Ectodermal cell (in vitro differentiated cells): ENCODE measurements at regions not wholly inside any gene's neighbourhood (a gene's known extent, or its start where the extent isn't known, plus 50 kb on each side); places are given as distances from the start of the nearest gene placed in this dataset.

ENCODE experiments used
- H3K27ac ChIP-seq: 2 replicates; pipeline ENCODE4 v1.7.0; 2013; ENCODE audit warnings: mild to moderate bottlenecking, low read depth, low read length; ENCODE audit not compliant: insufficient read depth, poor library complexity, severe bottlenecking
- H3K27me3 ChIP-seq: 2 replicates; pipeline ENCODE4 v1.7.0; 2013; ENCODE audit warnings: mild to moderate bottlenecking, low read length; ENCODE audit not compliant: insufficient read depth, control insufficient read depth, poor library complexity, severe bottlenecking
- H3K36me3 ChIP-seq: one replicate; pipeline ENCODE4 v1.7.0; 2013; ENCODE audit warnings: low read length; ENCODE audit not compliant: control insufficient read depth, insufficient read depth
- H3K4me1 ChIP-seq: one replicate; pipeline ENCODE4 v1.7.0; 2013; ENCODE audit warnings: low read length; ENCODE audit not compliant: control insufficient read depth, insufficient read depth
- H3K4me3 ChIP-seq: 2 replicates; pipeline ENCODE4 v1.7.0; 2013; ENCODE audit warnings: low read depth, low read length, control low read depth; ENCODE audit not compliant: insufficient read depth
- H3K9me3 ChIP-seq: 2 replicates; pipeline ENCODE4 v1.7.0; 2013; ENCODE audit warnings: mild to moderate bottlenecking, low read length, moderate library complexity; ENCODE audit not compliant: control insufficient read depth
- WGBS, 2 experiments: methylation state at CpG; one replicate each; pipeline ENCODE4 v1.1.7; 2013; ENCODE audit warnings: missing lambda C conversion rate in 2 of 2; 5-methylcytosine and 5-hydroxymethylcytosine counted together

DNA sequence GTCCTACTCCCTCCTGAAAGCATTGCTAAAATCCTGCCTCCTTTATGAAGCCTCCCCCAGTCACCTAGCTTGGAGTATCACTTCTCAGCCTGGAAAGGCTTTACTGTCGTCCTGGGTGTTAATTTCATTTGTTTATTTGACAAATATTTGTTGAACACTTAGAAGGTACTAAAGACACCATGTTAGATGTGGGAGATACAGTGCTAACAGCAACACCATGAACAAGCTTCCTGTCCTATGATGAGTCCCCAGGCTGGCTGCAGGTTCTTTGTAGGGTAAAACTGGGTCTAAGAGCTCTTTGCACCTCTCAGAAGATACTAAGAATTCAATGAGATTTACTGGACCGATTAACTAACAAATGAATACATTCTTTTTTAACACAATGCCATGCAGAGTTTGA is 109.2 kb upstream of the TMEM170B start:
- Histone ChIP-seq H3K36me3 (no peaks in the 10 kb centered on the region), H3K9me3 (no peaks in the 10 kb centered on the region), H3K27ac (no peak overlapping the region), H3K27me3 (no peaks in the 10 kb centered on the region), H3K4me1 (peaks cover 16% of the 10 kb centered on the region), H3K4me3 (no peak overlapping the region)
- 56 to 76% methylated on average over 2 of the region's 2 CpGs for WGBS, 2 experiments

DNA sequence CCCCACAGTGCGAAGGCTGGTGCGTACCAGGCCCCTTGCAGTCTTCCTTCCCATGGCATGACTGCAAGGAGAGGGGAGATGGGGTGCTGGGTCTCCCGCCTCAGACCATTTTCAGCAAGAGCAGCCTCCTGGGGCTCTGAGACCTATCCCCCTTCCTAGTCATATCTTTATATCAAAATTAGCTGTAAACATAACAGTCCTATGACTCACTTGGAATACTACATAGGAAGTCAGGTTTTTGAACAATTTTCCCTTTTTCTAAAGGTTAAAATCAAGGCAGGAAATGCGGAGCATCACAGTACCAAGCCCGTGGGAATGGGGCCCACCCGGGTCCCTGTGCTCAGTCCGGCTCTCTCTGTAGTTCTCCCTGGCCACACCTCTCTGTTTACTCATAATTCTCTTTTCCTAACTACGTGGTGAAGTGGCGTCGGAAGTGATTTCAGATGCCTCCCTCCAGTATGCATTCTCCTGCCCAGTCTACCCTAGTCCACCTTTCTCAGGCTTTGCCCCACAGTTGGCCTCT is 109.8 kb upstream of the TMEM170B start:
- WGBS, 2 experiments = 88 to 89% methylated on average over 10 of the region's 10 CpGs
- no peak overlapping the region for H3K4me3 ChIP-seq
- no peaks in the 10 kb centered on the region for H3K36me3 ChIP-seq
- no peaks in the 10 kb centered on the region for H3K9me3 ChIP-seq
- H3K4me1 ChIP-seq = peaks cover 16% of the 10 kb centered on the region
- no peak overlapping the region for H3K27ac ChIP-seq
- no peaks in the 10 kb centered on the region for H3K27me3 ChIP-seq

DNA sequence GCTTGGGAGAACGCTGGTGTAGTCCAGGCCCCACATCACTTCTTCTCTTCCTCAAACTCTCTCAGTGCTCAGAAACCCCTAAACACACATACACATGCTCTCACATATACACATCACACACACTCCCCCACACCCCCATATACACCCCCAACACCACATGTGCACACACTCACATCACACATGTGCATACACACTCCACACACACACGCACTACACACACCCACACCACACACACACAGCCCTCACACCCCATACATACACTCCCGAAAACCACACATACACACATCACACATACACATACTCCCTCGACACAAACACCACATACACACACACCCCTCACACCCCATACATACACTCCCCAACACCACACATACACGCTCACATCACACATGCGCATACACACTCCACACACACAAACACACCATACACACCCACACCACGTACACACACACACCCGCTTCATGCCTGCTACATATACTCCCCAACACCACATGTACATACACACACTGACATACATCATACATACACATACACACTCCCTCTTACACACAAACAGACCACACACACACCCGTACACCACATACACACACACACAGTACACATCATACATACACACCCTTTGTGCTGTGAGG is 110.3 kb upstream of the TMEM170B start:
- Histone ChIP-seq H3K4me1 (peaks cover 16% of the 10 kb centered on the region), H3K4me3 (no peak overlapping the region), H3K36me3 (no peaks in the 10 kb centered on the region), H3K9me3 (no peaks in the 10 kb centered on the region), H3K27ac (no peak overlapping the region), H3K27me3 (no peaks in the 10 kb centered on the region)
- WGBS, 2 experiments = 82 to 89% methylated on average over 8 to 9 of the region's 9 CpGs

DNA sequence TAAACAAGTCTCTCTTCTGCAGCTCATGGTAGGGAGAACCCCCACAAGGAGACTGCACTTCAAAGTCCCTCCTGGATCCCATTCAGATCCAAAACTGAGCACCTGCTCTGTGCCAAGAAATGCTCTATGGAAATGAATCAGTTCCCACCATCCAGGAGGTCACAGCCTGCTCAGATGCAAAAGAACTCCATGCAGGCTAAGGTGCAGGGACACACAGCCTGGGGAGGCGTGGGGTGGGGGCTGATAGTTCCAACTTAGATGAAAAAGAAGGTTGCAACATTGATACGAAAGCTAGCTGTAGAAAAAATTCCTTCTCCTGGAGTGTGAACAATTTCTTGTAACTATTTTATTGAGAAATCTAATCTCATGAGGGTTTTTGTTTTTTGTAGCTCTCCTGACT is 111.0 kb upstream of the TMEM170B start:
- 81 to 82% methylated on average over 2 of the region's 2 CpGs for WGBS, 2 experiments
- H3K9me3 ChIP-seq = no peaks in the 10 kb centered on the region
- no peak overlapping the region for H3K27ac ChIP-seq
- H3K4me1 ChIP-seq = peaks cover 16% of the 10 kb centered on the region
- no peaks in the 10 kb centered on the region for H3K36me3 ChIP-seq
- no peak overlapping the region for H3K4me3 ChIP-seq
- no peaks in the 10 kb centered on the region for H3K27me3 ChIP-seq

DNA sequence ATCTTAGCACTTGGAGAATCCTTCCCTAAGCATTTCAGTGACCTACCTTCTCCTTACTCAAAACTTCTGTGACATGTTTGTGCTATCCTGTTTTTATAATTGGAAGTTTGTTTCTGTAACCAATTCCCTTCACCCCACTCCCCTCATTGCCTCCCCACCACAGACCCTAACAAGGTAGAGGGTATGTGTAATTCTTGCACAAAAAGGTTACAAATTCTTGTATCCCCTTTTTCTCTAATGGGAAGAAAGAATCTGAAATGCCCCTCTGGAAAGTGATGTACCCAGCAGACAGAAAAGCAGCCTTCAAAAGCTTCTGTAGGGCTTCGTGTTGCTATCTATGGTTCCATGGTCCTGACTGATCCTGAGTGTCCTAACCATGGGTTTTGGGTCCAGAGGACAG is 111.7 kb upstream of the TMEM170B start:
- Histone ChIP-seq H3K9me3 (no peaks in the 10 kb centered on the region), H3K4me3 (no peak overlapping the region), H3K4me1 (peaks cover 16% of the 10 kb centered on the region), H3K36me3 (no peaks in the 10 kb centered on the region), H3K27ac (no peak overlapping the region), H3K27me3 (no peaks in the 10 kb centered on the region)
- WGBS, 2 experiments = 90 to 91% methylated on average over 1 of the region's 1 CpG

DNA sequence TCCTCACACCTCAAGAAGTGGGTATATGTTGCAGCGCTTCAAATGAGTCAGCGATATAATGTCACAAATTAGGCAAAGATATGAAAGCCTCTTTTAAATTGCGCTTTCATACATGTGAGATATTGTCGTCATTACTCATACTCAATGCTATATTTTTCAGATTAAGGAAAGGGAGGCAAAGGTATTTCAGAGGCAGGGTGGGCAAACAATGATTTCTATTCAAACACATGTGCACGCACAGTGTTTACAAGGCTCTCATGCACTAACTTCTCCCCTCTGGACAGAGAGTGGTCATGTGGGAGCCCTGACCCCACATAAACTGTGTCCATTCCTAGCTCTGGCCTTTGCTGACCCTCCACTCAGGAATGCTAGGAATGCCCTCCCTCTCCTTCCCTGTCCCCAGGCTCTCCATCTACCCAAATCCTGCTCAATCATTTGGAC is 112.1 kb upstream of the TMEM170B start:
- H3K36me3 ChIP-seq = no peaks in the 10 kb centered on the region
- H3K27ac ChIP-seq = no peak overlapping the region
- H3K27me3 ChIP-seq = no peaks in the 10 kb centered on the region
- H3K9me3 ChIP-seq = no peaks in the 10 kb centered on the region
- WGBS, 2 experiments = 91 to 96% methylated on average over 5 of the region's 5 CpGs
- no peak overlapping the region for H3K4me3 ChIP-seq
- peaks cover 16% of the 10 kb centered on the region for H3K4me1 ChIP-seq

DNA sequence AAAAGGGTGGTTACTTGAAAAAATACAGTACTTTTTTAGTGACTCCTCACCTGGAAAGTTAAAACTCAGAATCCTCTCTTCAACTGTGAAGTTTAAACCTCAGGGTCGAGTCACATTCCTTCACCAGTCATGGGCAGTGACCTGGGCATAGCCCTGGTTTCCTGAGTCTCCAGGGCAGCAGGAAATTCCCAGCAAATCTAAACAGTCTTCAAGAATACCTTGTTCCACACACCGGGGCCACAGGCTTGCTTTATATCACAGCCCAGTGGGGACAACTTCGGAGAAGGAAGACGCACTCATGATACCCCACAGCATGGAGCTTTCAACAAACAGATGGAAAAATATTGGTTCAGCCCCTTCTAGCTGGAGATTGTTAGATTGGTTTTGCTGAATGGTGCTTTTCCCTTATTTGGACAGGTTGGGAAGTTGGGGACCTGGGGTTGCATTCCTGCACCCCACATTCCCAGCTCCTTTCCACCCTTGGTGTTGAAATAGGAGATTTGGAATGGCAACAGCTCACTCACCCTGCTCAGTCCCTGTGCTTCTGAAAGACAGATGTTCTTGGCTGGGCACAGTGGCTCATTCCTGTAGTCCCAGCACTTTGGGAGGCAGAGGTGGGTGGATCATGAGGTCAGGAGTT is 113.0 kb upstream of the TMEM170B start:
- no peaks in the 10 kb centered on the region for H3K27me3 ChIP-seq
- H3K4me3 ChIP-seq = no peak overlapping the region
- H3K27ac ChIP-seq = no peak overlapping the region
- 80 to 83% methylated on average over 4 of the region's 4 CpGs for WGBS, 2 experiments
- H3K36me3 ChIP-seq = no peaks in the 10 kb centered on the region
- peaks cover 16% of the 10 kb centered on the region for H3K4me1 ChIP-seq
- H3K9me3 ChIP-seq = no peaks in the 10 kb centered on the region

DNA sequence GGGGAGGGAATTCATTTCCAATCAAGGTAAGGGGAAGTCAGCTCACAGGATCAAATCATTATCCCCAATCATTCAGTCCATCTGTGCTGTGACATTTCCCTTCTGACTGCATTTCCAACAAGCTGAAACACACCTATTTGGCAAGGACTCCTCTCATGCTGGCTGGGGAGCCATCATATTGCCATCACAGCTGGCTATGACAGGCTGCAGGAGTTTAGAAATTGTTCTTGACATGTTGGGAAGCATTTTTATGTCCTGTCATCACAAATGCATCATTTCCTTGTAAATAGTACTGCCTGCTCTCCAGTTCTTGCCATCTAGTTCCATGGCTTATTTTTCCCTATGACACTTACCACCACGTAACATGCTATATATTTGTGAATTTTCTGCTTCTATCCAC is 113.9 kb upstream of the TMEM170B start:
- Histone ChIP-seq H3K27me3 (no peaks in the 10 kb centered on the region), H3K4me1 (peaks cover 14% of the 10 kb centered on the region), H3K9me3 (no peaks in the 10 kb centered on the region), H3K36me3 (no peaks in the 10 kb centered on the region), H3K4me3 (no peak overlapping the region), H3K27ac (no peak overlapping the region)
- 94 to 100% methylated on average over 1 of the region's 1 CpG for WGBS, 2 experiments

DNA sequence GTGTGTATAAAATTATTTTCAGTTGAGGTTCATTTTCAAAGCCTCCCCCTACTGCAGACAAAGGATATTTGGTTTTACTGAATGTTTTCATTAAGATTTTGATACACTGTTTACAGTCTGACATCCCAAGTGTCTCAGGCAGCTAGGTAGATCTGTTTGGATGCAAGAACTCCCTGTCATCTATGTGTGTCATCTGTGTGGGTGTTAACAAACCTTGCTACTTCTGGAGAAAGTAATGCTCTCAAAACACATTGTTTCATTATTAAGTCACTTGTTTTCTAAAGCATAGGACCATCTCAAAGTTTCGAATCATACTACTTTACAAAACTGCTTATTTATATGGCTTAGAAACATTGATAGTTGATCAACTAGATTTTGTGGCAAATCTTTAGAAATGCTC is 114.5 kb upstream of the TMEM170B start:
- WGBS, 2 experiments = 100% methylated on average over 1 of the region's 1 CpG; no CpG with 5 or more reads in 1 of the 2 experiments
- Histone ChIP-seq H3K27ac (no peak overlapping the region), H3K36me3 (no peaks in the 10 kb centered on the region), H3K4me1 (peaks cover 8% of the 10 kb centered on the region), H3K9me3 (no peaks in the 10 kb centered on the region), H3K4me3 (no peak overlapping the region), H3K27me3 (no peaks in the 10 kb centered on the region)

DNA sequence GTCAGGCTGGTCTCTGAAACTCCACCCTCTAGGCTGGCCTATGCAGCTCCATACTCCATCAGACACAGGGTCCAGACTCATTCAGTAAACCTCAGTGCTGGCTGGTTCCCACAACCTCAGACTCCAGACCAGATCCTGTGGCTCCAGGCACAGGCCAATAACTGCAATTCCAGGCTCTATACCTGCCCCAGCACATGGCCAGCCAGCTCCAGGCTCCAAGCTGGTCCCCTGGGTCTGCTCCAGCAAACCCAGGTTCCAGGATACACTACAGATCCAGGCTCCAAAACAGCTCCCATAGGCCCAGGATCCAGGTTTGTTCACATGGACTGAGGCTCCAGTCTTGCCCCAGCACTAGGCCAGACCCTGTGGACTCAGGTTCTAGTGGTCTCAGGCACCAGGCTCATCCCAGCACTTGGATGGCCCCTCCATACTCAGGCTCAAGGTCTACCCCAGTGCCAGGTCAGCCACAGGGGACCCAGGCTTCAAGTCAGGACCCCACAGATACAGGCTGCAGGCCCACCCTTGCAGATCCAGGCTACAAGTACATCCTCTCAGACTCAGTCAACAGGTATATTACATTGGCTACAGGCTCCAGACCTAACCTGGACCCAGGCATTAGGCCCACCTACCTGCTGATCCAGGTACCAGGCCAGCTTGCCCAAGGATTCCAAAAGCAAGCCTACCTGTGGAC is 117.6 kb upstream of the TMEM170B start:
- Histone ChIP-seq H3K27ac (no peak overlapping the region), H3K4me1 (no peaks in the 10 kb centered on the region), H3K36me3 (no peaks in the 10 kb centered on the region), H3K4me3 (no peak overlapping the region), H3K9me3 (no peaks in the 10 kb centered on the region), H3K27me3 (no peaks in the 10 kb centered on the region)
